ENCODE measurements at regions not wholly inside any gene's neighbourhood (a gene's known extent, or its start where the extent isn't known, plus 50 kb on each side); places are given as distances from the start of the nearest gene placed in this dataset.
"Not testable (repeated sequence)": the region's sequence is repeated elsewhere in the genome, so short reads cannot be mapped to it uniquely, and the experiment has no call there.

GRCh38 chr17:30706004-30706403, 118.5 kb downstream of the CRLF3 start:
- TF ChIP-seq CTCF, POLR2A (IDR thresholded peaks at IDR 0.05): not testable (repeated sequence)

Measured in testis (tissue), 2 donors.